ENCODE measurements at regions not wholly inside any gene's neighbourhood (a gene's known extent, or its start where the extent isn't known, plus 50 kb on each side); places are given as distances from the start of the nearest gene placed in this dataset.

GRCh38 chr3:95333826-95334225 is 1271.0 kb downstream of the NSUN3 start:
- H3K4me1 ChIP-seq = no peaks in the 10 kb centered on the region
- no peak overlapping the region for H3K9ac ChIP-seq
- H3K27me3 ChIP-seq (ENCODE audit: control insufficient read depth, insufficient read depth, low read length) = no peaks in the 10 kb centered on the region
- H3K4me3 ChIP-seq (ENCODE audit: low read depth, low read length) = no peak overlapping the region
- no peaks in the 10 kb centered on the region for H3K9me3 ChIP-seq (ENCODE audit: control insufficient read depth, low read length)
- no peaks in the 10 kb centered on the region for H3K79me2 ChIP-seq
- H3K36me3 ChIP-seq (ENCODE audit: control insufficient read depth, insufficient read depth, low read length) = no peaks in the 10 kb centered on the region
- TF ChIP-seq, protein P1, sequence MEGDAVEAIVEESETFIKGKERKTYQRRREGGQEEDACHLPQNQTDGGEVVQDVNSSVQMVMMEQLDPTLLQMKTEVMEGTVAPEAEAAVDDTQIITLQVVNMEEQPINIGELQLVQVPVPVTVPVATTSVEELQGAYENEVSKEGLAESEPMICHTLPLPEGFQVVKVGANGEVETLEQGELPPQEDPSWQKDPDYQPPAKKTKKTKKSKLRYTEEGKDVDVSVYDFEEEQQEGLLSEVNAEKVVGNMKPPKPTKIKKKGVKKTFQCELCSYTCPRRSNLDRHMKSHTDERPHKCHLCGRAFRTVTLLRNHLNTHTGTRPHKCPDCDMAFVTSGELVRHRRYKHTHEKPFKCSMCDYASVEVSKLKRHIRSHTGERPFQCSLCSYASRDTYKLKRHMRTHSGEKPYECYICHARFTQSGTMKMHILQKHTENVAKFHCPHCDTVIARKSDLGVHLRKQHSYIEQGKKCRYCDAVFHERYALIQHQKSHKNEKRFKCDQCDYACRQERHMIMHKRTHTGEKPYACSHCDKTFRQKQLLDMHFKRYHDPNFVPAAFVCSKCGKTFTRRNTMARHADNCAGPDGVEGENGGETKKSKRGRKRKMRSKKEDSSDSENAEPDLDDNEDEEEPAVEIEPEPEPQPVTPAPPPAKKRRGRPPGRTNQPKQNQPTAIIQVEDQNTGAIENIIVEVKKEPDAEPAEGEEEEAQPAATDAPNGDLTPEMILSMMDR (IDR thresholded peaks at IDR 0.05) = no peak
- H3K4me2 ChIP-seq (ENCODE audit: low read length) = no peak overlapping the region
- no peak overlapping the region for H2AFZ ChIP-seq
- H3K27ac ChIP-seq = no peak overlapping the region

GRCh38 chr3:95334461-95334860 is 1271.6 kb downstream of the NSUN3 start:
- TF ChIP-seq, protein P1 (IDR thresholded peaks at IDR 0.05) = no peak
- H3K4me1 ChIP-seq = no peaks in the 10 kb centered on the region
- H3K27me3 ChIP-seq (ENCODE audit: control insufficient read depth, insufficient read depth, low read length) = no peaks in the 10 kb centered on the region
- H3K9ac ChIP-seq = no peak overlapping the region
- no peak overlapping the region for H3K27ac ChIP-seq
- H3K4me3 ChIP-seq (ENCODE audit: low read depth, low read length) = no peak overlapping the region
- no peak overlapping the region for H2AFZ ChIP-seq
- H3K4me2 ChIP-seq (ENCODE audit: low read length) = no peak overlapping the region
- H3K9me3 ChIP-seq (ENCODE audit: control insufficient read depth, low read length) = no peaks in the 10 kb centered on the region
- H3K36me3 ChIP-seq (ENCODE audit: control insufficient read depth, insufficient read depth, low read length) = no peaks in the 10 kb centered on the region
- no peaks in the 10 kb centered on the region for H3K79me2 ChIP-seq

DNA sequence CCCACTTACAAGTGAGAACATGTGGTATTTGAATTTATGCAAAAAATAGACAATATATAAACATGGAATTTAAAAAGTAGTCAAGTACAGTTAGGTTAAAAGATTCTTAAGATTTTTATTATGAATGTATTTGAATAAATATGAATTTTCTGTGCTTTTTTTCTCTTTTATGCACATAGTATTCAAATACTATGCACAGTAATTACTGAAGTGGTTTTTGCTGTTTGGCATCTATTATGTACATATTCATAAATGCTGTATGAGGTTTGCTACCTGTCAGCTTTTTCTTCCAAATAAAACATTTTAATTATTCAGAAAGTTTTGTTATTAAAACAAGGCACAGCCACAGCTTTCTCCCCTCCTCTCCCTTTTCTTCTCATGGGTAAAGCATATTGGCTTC is 1272.7 kb downstream of the NSUN3 start:
- Histone ChIP-seq H3K4me2 (ENCODE audit: low read length) (no peak overlapping the region), H3K9me3 (ENCODE audit: control insufficient read depth, low read length) (no peaks in the 10 kb centered on the region), H2AFZ (no peak overlapping the region), H3K4me1 (no peaks in the 10 kb centered on the region), H3K4me3 (ENCODE audit: low read depth, low read length) (no peak overlapping the region), H3K27ac (no peak overlapping the region), H3K36me3 (ENCODE audit: control insufficient read depth, insufficient read depth, low read length) (no peaks in the 10 kb centered on the region), H3K27me3 (ENCODE audit: control insufficient read depth, insufficient read depth, low read length) (no peaks in the 10 kb centered on the region), H3K9ac (no peak overlapping the region), H3K79me2 (no peaks in the 10 kb centered on the region)
- TF ChIP-seq, protein P1 (IDR thresholded peaks at IDR 0.05) = no peak

DNA sequence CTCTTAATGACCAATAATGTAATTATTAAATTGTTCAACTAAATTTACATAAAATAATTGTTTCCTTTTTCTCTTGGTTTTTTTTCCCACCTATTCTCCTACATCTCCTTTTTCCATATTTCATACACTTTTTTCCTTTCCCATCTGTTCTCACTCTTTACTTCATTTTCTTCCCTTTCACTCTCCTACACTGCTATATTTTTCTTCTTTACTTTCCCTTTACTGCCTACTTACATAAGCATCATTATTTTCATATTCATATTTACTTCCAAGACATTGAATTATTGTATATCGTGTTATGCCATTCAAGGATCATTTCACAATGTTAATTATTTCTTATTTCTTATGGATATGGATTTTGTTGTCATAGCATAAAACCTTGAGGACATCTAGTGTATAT is 1275.6 kb downstream of the NSUN3 start:
- no peak overlapping the region for H3K27ac ChIP-seq
- H3K36me3 ChIP-seq (ENCODE audit: control insufficient read depth, insufficient read depth, low read length) = no peaks in the 10 kb centered on the region
- H3K4me3 ChIP-seq (ENCODE audit: low read depth, low read length) = no peak overlapping the region
- TF ChIP-seq, protein P1 (IDR thresholded peaks at IDR 0.05) = no peak
- H3K4me1 ChIP-seq = no peaks in the 10 kb centered on the region
- no peaks in the 10 kb centered on the region for H3K79me2 ChIP-seq
- no peaks in the 10 kb centered on the region for H3K9me3 ChIP-seq (ENCODE audit: control insufficient read depth, low read length)
- H3K9ac ChIP-seq = no peak overlapping the region
- no peak overlapping the region for H3K4me2 ChIP-seq (ENCODE audit: low read length)
- no peaks in the 10 kb centered on the region for H3K27me3 ChIP-seq (ENCODE audit: control insufficient read depth, insufficient read depth, low read length)
- no peak overlapping the region for H2AFZ ChIP-seq

GRCh38 chr3:95341314-95341713 is 1278.5 kb downstream of the NSUN3 start:
- H3K9me3 ChIP-seq (ENCODE audit: control insufficient read depth, low read length) = no peaks in the 10 kb centered on the region
- no peak overlapping the region for H3K4me3 ChIP-seq (ENCODE audit: low read depth, low read length)
- H3K4me1 ChIP-seq = no peaks in the 10 kb centered on the region
- H3K79me2 ChIP-seq = no peaks in the 10 kb centered on the region
- no peaks in the 10 kb centered on the region for H3K36me3 ChIP-seq (ENCODE audit: control insufficient read depth, insufficient read depth, low read length)
- no peak overlapping the region for H3K4me2 ChIP-seq (ENCODE audit: low read length)
- no peak overlapping the region for H3K9ac ChIP-seq
- TF ChIP-seq, protein P1 (IDR thresholded peaks at IDR 0.05) = no peak
- no peak overlapping the region for H3K27ac ChIP-seq
- H3K27me3 ChIP-seq (ENCODE audit: control insufficient read depth, insufficient read depth, low read length) = no peaks in the 10 kb centered on the region
- H2AFZ ChIP-seq = no peak overlapping the region

Data from parathyroid adenoma (tissue), 2 donors.